ENCODE measurements at regions not wholly inside any gene's neighbourhood (a gene's known extent, or its start where the extent isn't known, plus 50 kb on each side); places are given as distances from the start of the nearest gene placed in this dataset.

GRCh38 chrX:6468706-6469105 lies 66.2 kb downstream of the VCX3A start:
- intact Hi-C loops (cut with micrococcal nuclease), result no loop called here
- no peak for DNase-seq (ENCODE audit: low read depth, low spot score)
- FAIRE-seq, result no peak
- TF ChIP-seq EZH2 (IDR thresholded peaks at IDR 0.05; ENCODE audit: borderline replicate concordance, low read depth, low read length, severe bottlenecking) (no peak), MAX (IDR thresholded peaks at IDR 0.05; ENCODE audit: insufficient read depth, insufficient read length) (no peak), CTCF (IDR thresholded peaks at IDR 0.05; ENCODE audit: extremely low read depth in 1 of 2, insufficient read depth in 1 of 2, low read depth in 1 of 2, low read length in 2 of 2) (no peak), POLR2AphosphoS5 (IDR thresholded peaks at IDR 0.05; ENCODE audit: insufficient read depth, low read depth, low read length) (no peak)
- dilution Hi-C loops (cut with MboI; ENCODE audit: extremely low pct_ligation_motif_present, low sequenced_read_pairs), result no loop called here
- no TSS peak for BruUV-seq (replicated peaks)
- no peaks in the 10 kb centered on the region for H3K36me3 ChIP-seq (ENCODE audit: control insufficient read depth in 2 of 2, extremely low read depth in 1 of 2, insufficient read depth in 2 of 2, low read length in 2 of 2)
- no peaks in the 10 kb centered on the region for H4K20me1 ChIP-seq (replicated peaks; ENCODE audit: control insufficient read depth, extremely low read depth, insufficient read depth, low read length)
- H3K9me3 ChIP-seq (replicated peaks; ENCODE audit: control insufficient read depth, insufficient read depth, low read length), result no peaks in the 10 kb centered on the region
- POLR2A ChIA-PET, result no interaction called here
- no peak overlapping the region for H3K27ac ChIP-seq (ENCODE audit: insufficient read depth, low read depth, low read length)
- no peak overlapping the region for H3K4me2 ChIP-seq (ENCODE audit: insufficient read depth, low read length)
- no peak overlapping the region for H3K4me3 ChIP-seq (replicated peaks in 1 of 3; ENCODE audit: insufficient read depth in 1 of 3, low read depth in 1 of 3, low read length in 3 of 3)
- H3K4me1 ChIP-seq (ENCODE audit: control insufficient read depth, extremely low read depth, insufficient read depth, low read length), result no peaks in the 10 kb centered on the region
- CTCF ChIA-PET, result no interaction called here
- H3K27me3 ChIP-seq (ENCODE audit: control insufficient read depth in 2 of 2, insufficient read depth in 2 of 2, low read length in 2 of 2), result no peaks in the 10 kb centered on the region
- no peaks in the 10 kb centered on the region for H3K79me2 ChIP-seq (ENCODE audit: control insufficient read depth, insufficient read depth, low read length)
- no peak overlapping the region for H2AFZ ChIP-seq (ENCODE audit: low read depth, low read length)
- H3K9ac ChIP-seq (replicated peaks; ENCODE audit: extremely low read depth, insufficient read depth, low read length), result no peak overlapping the region
- H3K9me1 ChIP-seq (replicated peaks; ENCODE audit: control insufficient read depth, extremely low read depth, insufficient read depth, low read length), result no peaks in the 10 kb centered on the region

GRCh38 chrX:6465756-6466155 lies 69.2 kb downstream of the VCX3A start:
- Histone ChIP-seq H3K4me2 (ENCODE audit: insufficient read depth, low read length) (no peak overlapping the region), H3K36me3 (ENCODE audit: control insufficient read depth in 2 of 2, extremely low read depth in 1 of 2, insufficient read depth in 2 of 2, low read length in 2 of 2) (no peaks in the 10 kb centered on the region), H3K9me1 (replicated peaks; ENCODE audit: control insufficient read depth, extremely low read depth, insufficient read depth, low read length) (no peaks in the 10 kb centered on the region), H3K27me3 (ENCODE audit: control insufficient read depth in 2 of 2, insufficient read depth in 2 of 2, low read length in 2 of 2) (no peaks in the 10 kb centered on the region), H3K9ac (replicated peaks; ENCODE audit: extremely low read depth, insufficient read depth, low read length) (no peak overlapping the region), H2AFZ (ENCODE audit: low read depth, low read length) (no peak overlapping the region), H3K4me3 (replicated peaks in 1 of 3; ENCODE audit: insufficient read depth in 1 of 3, low read depth in 1 of 3, low read length in 3 of 3) (no peak overlapping the region), H3K79me2 (ENCODE audit: control insufficient read depth, insufficient read depth, low read length) (no peaks in the 10 kb centered on the region), H3K27ac (ENCODE audit: insufficient read depth, low read depth, low read length) (no peak overlapping the region), H4K20me1 (replicated peaks; ENCODE audit: control insufficient read depth, extremely low read depth, insufficient read depth, low read length) (no peaks in the 10 kb centered on the region), H3K9me3 (replicated peaks; ENCODE audit: control insufficient read depth, insufficient read depth, low read length) (no peaks in the 10 kb centered on the region), H3K4me1 (ENCODE audit: control insufficient read depth, extremely low read depth, insufficient read depth, low read length) (no peaks in the 10 kb centered on the region)
- CTCF ChIA-PET, result no interaction called here
- FAIRE-seq (no peak), DNase-seq (ENCODE audit: low read depth, low spot score) (no peak)
- intact Hi-C loops (cut with micrococcal nuclease), result no loop called here
- dilution Hi-C loops (cut with MboI; ENCODE audit: extremely low pct_ligation_motif_present, low sequenced_read_pairs), result no loop called here
- POLR2A ChIA-PET, result no interaction called here
- no TSS peak for BruUV-seq (replicated peaks)
- TF ChIP-seq EZH2 (IDR thresholded peaks at IDR 0.05; ENCODE audit: borderline replicate concordance, low read depth, low read length, severe bottlenecking), result no peak
- no peak for TF ChIP-seq MYC (IDR thresholded peaks at IDR 0.05; ENCODE audit: low read depth, low read length)
- no peak for TF ChIP-seq FOS (IDR thresholded peaks at IDR 0.05; ENCODE audit: borderline replicate concordance, insufficient read depth, low read length)
- no peak for TF ChIP-seq POLR2AphosphoS5 (IDR thresholded peaks at IDR 0.05; ENCODE audit: insufficient read depth, low read depth, low read length)
